Esophagus squamous epithelium (tissue), 4 donors: ENCODE measurements at regions not wholly inside any gene's neighbourhood (a gene's known extent, or its start where the extent isn't known, plus 50 kb on each side); places are given as distances from the start of the nearest gene placed in this dataset.

Experiments used
- POLR2A ChIP-seq, 4 donors: fragments of 450-650 bp; IDR thresholded peaks; one replicate each; pipeline ENCODE4 v1.6.1; 2017; ENCODE audit warnings: antibody characterized with exemption in 4 of 4, mild to moderate bottlenecking in 4 of 4, moderate library complexity in 3 of 4
- TF ChIP-seq, protein P1 (sequence below), 6 experiments: fragments of 450-650 bp in 4 of 6; fragments of 200-600 bp in 2 of 6; sonication (generic) in 2 of 6; IDR thresholded peaks; one replicate each; pipeline ENCODE4 v1.5.1; 2016 to 2019; ENCODE audit warnings: antibody characterized with exemption in 6 of 6, mild to moderate bottlenecking in 4 of 6, moderate library complexity in 4 of 6

DNA sequence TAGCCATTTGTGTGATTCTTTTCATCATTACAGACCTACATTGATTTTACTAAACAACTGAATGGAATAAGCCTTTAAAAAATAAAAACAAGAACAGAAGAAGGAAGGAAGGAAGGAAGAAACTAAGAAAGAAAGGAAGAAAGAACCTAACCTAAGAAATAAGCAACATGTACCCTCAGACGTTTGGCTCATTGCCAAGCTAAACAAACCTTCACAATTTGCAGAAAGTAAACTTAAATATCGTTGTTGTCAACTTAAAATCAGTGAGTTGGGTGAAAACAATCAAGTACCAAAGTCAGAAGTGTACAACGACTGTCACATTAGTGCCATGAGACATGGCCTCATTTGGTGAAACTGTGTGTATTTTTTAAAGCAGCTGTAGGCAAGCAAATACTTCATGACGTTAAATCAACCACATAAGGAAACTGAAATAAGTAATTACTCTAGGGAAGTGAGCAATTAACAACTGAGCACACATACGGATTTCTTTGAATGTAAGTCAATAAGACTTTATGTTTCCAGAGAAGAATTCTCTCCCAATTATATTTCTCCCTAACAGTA is 313.1 kb upstream of the TMPRSS15 start:
- TF ChIP-seq, protein P1, sequence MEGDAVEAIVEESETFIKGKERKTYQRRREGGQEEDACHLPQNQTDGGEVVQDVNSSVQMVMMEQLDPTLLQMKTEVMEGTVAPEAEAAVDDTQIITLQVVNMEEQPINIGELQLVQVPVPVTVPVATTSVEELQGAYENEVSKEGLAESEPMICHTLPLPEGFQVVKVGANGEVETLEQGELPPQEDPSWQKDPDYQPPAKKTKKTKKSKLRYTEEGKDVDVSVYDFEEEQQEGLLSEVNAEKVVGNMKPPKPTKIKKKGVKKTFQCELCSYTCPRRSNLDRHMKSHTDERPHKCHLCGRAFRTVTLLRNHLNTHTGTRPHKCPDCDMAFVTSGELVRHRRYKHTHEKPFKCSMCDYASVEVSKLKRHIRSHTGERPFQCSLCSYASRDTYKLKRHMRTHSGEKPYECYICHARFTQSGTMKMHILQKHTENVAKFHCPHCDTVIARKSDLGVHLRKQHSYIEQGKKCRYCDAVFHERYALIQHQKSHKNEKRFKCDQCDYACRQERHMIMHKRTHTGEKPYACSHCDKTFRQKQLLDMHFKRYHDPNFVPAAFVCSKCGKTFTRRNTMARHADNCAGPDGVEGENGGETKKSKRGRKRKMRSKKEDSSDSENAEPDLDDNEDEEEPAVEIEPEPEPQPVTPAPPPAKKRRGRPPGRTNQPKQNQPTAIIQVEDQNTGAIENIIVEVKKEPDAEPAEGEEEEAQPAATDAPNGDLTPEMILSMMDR (IDR thresholded peaks at IDR 0.05): no peak
- no peak for TF ChIP-seq POLR2A (IDR thresholded peaks at IDR 0.05)
